PC-3 (cell line): ENCODE measurements at regions not wholly inside any gene's neighbourhood (a gene's known extent, or its start where the extent isn't known, plus 50 kb on each side); places are given as distances from the start of the nearest gene placed in this dataset.

Source experiments
- ATAC-seq: fragments of 200-7000 bp; cut with Tn5 transposase; 2 replicates; pipeline ENCODE4 v1.9.1; 2020; ENCODE audit warnings: mild to moderate bottlenecking, moderate library complexity
- BruUV-seq: library from RNA; stranded (reverse); fragments of 400-500 nt; replicated peaks from 2 replicates; lab custom pipeline; 2021; lab: Mats Ljungman, UMichigan
- CTCF ChIA-PET: fragments of 300-600 bp; sonication (Branson Sonifier 250); formaldehyde crosslinking; loops from one replicate; lab custom pipeline; 2022; ENCODE audit warnings: antibody characterized with exemption; lab: Charles Lee
- POLR2A ChIA-PET: fragments of 300-600 bp; sonication (Branson Sonifier 250); formaldehyde crosslinking; loops from one replicate; lab custom pipeline; 2022; ENCODE audit warnings: antibody characterized with exemption; ENCODE audit not compliant: unreplicated experiment; lab: Charles Lee
- DNase-seq: peaks from one replicate; pipeline ENCODE4 v3.0.0-alpha.2; 2015
- H2AFZ ChIP-seq: fragments of 300-600 bp; sonication (generic); 2 replicates; pipeline ENCODE4 v1.6.0; 2016; ENCODE audit warnings: antibody characterized with exemption, low read length
- H3F3A ChIP-seq: fragments of 300-600 bp; sonication (generic); one replicate; pipeline ENCODE4 v1.6.0; 2017; ENCODE audit warnings: antibody characterized with exemption, low read length, control low read depth, mild to moderate bottlenecking; ENCODE audit not compliant: unreplicated experiment
- H3K27ac ChIP-seq: fragments of 300-600 bp; sonication (generic); 2 replicates; pipeline ENCODE4 v1.5.1; 2016; ENCODE audit warnings: mild to moderate bottlenecking, low read length
- H3K27me3 ChIP-seq: fragments of 300-600 bp; sonication (generic); 2 replicates; pipeline ENCODE4 v1.6.1; 2016; ENCODE audit warnings: low read length, mixed read lengths
- H3K36me3 ChIP-seq: fragments of 300-600 bp; sonication (generic); 2 replicates; pipeline ENCODE4 v1.6.1; 2016; ENCODE audit warnings: low read depth, mixed run types, low read length, mixed read lengths
- H3K4me1 ChIP-seq: fragments of 300-600 bp; sonication (generic); 2 replicates; pipeline ENCODE4 v1.5.1; 2016; ENCODE audit warnings: low read length; ENCODE audit not compliant: insufficient read depth
- H3K4me2 ChIP-seq: fragments of 300-600 bp; sonication (generic); 2 replicates; pipeline ENCODE4 v1.6.0; 2016; ENCODE audit warnings: low read length
- H3K4me3 ChIP-seq: fragments of 300-600 bp; sonication (generic); 2 replicates; pipeline ENCODE4 v1.5.1; 2016; ENCODE audit warnings: mild to moderate bottlenecking, low read length, mixed read lengths
- H3K79me2 ChIP-seq: fragments of 300-600 bp; sonication (generic); 2 replicates; pipeline ENCODE4 v1.6.1; 2017; ENCODE audit warnings: low read length, mixed read lengths
- H3K9ac ChIP-seq: fragments of 300-600 bp; sonication (generic); 2 replicates; pipeline ENCODE4 v1.6.0; 2016; ENCODE audit warnings: mild to moderate bottlenecking, low read length
- H3K9me2 ChIP-seq: fragments of 300-600 bp; sonication (generic); replicated peaks from 2 replicates; pipeline ENCODE4 v1.6.1; 2016; ENCODE audit warnings: mixed run types, low read length, mixed read lengths
- H3K9me3 ChIP-seq: fragments of 300-600 bp; sonication (generic); 2 replicates; pipeline ENCODE4 v1.6.1; 2016; ENCODE audit warnings: low read length, mixed read lengths
- H4K20me1 ChIP-seq: fragments of 300-600 bp; sonication (generic); 2 replicates; pipeline ENCODE4 v1.6.1; 2016; ENCODE audit warnings: low read length, mixed read lengths
- EZH2 ChIP-seq: fragments of 300-600 bp; sonication (generic); IDR thresholded peaks from one replicate; pipeline ENCODE4 v1.6.1; 2017; ENCODE audit warnings: antibody characterized with exemption, mild to moderate bottlenecking, low read length; ENCODE audit not compliant: unreplicated experiment
- EZH2phosphoT487 ChIP-seq: fragments of 300-600 bp; sonication (generic); IDR thresholded peaks from 2 replicates; pipeline ENCODE4 v1.6.1; 2018; ENCODE audit warnings: mild to moderate bottlenecking, antibody characterized with exemption, low read length, borderline replicate concordance
- intact Hi-C: fragments of 100-400 bp; cut with micrococcal nuclease; formaldehyde crosslinking; loops from 2 replicates; pipeline ENCODE4 v1.9.0; 2023
- TF ChIP-seq, protein P1 (sequence below): fragments of 300-600 bp; sonication (generic); conservative IDR thresholded peaks from 2 replicates; pipeline ENCODE4 v1.5.1; 2017; ENCODE audit warnings: antibody characterized with exemption, low read depth, mild to moderate bottlenecking, low read length

GRCh38 chr16:77499373-77500285, 64.8 kb upstream of the ADAMTS18 start:
- H3K9me2 ChIP-seq: no peaks in the 10 kb centered on the region
- no peaks in the 10 kb centered on the region; the same call in 1 of the 2 replicates for H3K27me3 ChIP-seq
- H3K27ac ChIP-seq: no peak overlapping the region
- no peaks in the 10 kb centered on the region for H4K20me1 ChIP-seq
- DNase-seq (peak; percentile 42), ATAC-seq (no peak)
- no peak overlapping the region for H2AFZ ChIP-seq
- intact Hi-C loops: no loop called here
- H3K9me3 ChIP-seq: no peaks in the 10 kb centered on the region
- no peaks in the 10 kb centered on the region for H3F3A ChIP-seq
- no peaks in the 10 kb centered on the region for H3K4me1 ChIP-seq
- H3K9ac ChIP-seq: no peak overlapping the region
- TF ChIP-seq, protein P1, sequence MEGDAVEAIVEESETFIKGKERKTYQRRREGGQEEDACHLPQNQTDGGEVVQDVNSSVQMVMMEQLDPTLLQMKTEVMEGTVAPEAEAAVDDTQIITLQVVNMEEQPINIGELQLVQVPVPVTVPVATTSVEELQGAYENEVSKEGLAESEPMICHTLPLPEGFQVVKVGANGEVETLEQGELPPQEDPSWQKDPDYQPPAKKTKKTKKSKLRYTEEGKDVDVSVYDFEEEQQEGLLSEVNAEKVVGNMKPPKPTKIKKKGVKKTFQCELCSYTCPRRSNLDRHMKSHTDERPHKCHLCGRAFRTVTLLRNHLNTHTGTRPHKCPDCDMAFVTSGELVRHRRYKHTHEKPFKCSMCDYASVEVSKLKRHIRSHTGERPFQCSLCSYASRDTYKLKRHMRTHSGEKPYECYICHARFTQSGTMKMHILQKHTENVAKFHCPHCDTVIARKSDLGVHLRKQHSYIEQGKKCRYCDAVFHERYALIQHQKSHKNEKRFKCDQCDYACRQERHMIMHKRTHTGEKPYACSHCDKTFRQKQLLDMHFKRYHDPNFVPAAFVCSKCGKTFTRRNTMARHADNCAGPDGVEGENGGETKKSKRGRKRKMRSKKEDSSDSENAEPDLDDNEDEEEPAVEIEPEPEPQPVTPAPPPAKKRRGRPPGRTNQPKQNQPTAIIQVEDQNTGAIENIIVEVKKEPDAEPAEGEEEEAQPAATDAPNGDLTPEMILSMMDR: no peak
- no peak for TF ChIP-seq EZH2
- TF ChIP-seq EZH2phosphoT487: no peak
- no peak overlapping the region for H3K4me2 ChIP-seq
- ChIA-PET CTCF (no interaction called here), POLR2A (no interaction called here)
- no peaks in the 10 kb centered on the region for H3K79me2 ChIP-seq
- no peak overlapping the region for H3K4me3 ChIP-seq
- BruUV-seq: no TSS peak
- no peaks in the 10 kb centered on the region for H3K36me3 ChIP-seq

GRCh38 chr16:77500286-77500598, 65.4 kb upstream of the ADAMTS18 start:
- H2AFZ ChIP-seq: no peak overlapping the region
- no peak overlapping the region for H3K4me2 ChIP-seq
- no peaks in the 10 kb centered on the region; the same call in 1 of the 2 replicates for H3K27me3 ChIP-seq
- no peaks in the 10 kb centered on the region for H3F3A ChIP-seq
- no peaks in the 10 kb centered on the region for H4K20me1 ChIP-seq
- DNase-seq (no peak), ATAC-seq (no peak)
- no peaks in the 10 kb centered on the region for H3K4me1 ChIP-seq
- no TSS peak for BruUV-seq
- TF ChIP-seq EZH2 (no peak), EZH2phosphoT487 (no peak)
- TF ChIP-seq, protein P1: no peak
- intact Hi-C loops: no loop called here
- H3K36me3 ChIP-seq: no peaks in the 10 kb centered on the region
- H3K79me2 ChIP-seq: no peaks in the 10 kb centered on the region
- no peaks in the 10 kb centered on the region for H3K9me3 ChIP-seq
- ChIA-PET POLR2A (no interaction called here), CTCF (no interaction called here)
- H3K27ac ChIP-seq: no peak overlapping the region
- no peak overlapping the region for H3K4me3 ChIP-seq
- H3K9ac ChIP-seq: no peak overlapping the region
- H3K9me2 ChIP-seq: no peaks in the 10 kb centered on the region
